Umbilical cord (tissue), 1 donor: ENCODE measurements at regions not wholly inside any gene's neighbourhood (a gene's known extent, or its start where the extent isn't known, plus 50 kb on each side); places are given as distances from the start of the nearest gene placed in this dataset.
A peak's percentile ranks its signal among the peaks of the same experiment; 100 is the strongest.
"Not testable (repeated sequence)": the region's sequence is repeated elsewhere in the genome, so short reads cannot be mapped to it uniquely, and the experiment has no call there.

Experiments
- DNase-seq: peaks from one replicate; pipeline ENCODE4 v3.0.0-alpha.2; 2015; ENCODE audit warnings: low spot score

DNA sequence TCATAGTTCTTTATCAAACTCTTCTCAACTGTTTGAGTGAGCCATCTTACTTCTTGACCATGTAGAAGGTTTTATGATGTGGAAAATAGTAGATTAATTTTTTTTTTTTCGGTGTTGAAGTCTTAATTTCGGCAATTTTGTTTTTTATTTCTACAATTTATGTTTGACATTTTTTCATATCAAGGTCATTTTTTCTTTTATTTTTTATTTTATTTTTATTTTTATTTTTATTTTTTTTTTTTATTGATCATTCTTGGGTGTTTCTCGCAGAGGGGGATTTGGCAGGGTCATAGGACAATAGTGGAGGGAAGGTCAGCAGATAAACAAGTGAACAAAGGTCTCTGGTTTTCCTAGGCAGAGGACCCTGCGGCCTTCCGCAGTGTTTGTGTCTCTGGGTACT, 203.8 kb upstream of the CBLB start:
- not testable (repeated sequence) for DNase-seq

DNA sequence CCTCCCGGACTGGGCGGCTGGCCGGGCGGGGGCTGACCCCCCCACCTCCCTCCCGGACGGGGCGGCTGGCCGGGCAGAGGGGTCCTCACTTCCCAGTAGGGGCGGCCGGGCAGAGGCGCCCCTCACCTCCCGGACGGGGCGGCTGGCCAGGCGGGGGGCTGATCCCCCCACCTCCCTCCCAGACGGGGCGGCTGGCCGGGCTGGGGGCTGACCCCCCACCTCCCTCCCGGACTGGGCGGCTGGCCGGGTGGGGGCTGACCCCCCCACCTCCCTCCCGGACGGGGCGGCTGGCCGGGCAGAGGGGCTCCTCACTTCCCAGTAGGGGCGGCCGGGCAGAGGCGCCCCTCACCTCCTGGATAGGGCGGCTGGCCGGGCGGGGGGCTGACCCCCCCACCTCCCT, 205.0 kb upstream of the CBLB start:
- not testable (repeated sequence) for DNase-seq

DNA sequence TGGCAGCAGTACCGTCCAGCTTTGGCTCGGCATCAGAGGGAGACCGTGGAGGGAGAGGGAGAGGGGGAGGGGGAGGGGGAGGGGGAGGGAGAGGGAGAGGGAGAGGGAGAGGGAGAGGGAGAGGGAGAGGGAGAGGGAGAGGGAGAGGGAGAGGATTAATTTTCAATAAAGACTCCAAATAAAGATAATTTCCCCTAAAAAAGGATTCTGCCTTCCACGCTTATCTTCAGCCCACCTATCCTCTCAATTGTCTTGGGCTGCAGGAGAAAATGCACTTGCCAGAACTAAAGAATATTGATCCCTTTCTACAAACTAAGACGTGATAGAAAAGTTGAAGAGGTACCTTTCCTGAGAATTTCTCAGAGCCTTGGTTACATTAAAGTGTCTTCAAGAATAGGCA, 206.9 kb upstream of the CBLB start:
- not testable (repeated sequence) for DNase-seq

DNA sequence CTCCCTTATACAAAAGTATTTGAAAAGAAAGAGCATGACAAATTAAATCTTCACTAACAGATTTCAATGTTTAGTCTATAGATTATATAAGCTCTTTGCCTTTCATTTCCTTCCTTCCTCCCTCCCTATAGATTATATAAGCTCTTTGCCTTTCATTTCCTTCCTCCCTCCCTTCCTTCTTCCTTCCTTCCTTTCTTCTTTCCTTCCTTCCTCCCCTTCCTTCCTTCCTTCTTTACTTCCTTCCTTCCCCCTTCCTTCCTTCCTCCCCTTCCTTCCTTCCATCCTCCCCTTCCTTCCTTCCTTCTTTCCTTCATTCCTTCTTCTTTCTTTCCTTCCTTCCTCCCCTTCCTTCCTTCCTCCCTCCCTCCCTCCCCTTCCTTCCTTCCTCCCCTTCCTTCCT, 209.8 kb upstream of the CBLB start:
- DNase-seq: no peak

DNA sequence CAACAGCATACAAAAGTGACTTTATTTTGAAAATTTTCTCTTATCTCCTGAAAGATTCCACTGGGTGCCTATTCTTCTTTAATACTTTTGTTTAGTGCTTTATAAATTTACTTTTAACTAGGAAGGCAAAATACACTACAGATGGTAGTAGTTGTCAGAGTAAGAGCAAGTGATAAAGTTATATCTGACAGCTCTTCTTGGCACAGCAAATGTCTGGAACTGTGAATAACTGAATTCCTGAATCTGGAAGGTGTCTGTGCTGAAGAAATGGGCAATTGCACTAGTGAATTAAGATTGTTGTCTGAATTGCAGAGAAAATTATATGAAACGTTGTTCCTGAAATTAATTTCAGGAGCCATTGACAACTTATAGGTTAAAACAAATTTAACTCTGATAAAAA, 213.8 kb upstream of the CBLB start:
- no peak for DNase-seq

DNA sequence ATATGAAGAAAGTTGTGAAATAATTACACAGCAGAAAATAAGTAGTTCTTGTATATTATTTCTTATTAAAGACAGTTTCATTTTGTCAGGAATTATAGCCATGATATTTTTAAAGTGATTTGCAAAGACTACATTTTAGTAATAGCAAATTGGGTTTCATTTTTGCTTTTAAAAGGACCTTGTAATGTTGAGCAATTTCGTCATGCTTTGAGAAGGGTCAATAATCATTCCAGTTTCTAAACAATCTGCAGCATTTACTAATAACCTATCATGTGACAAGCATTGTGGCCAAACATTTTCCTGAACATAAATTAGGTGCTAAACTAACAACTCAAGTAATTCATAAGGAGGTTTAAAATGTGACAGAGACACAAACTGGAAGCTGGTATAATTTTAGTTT, 214.4 kb upstream of the CBLB start:
- DNase-seq: no peak

DNA sequence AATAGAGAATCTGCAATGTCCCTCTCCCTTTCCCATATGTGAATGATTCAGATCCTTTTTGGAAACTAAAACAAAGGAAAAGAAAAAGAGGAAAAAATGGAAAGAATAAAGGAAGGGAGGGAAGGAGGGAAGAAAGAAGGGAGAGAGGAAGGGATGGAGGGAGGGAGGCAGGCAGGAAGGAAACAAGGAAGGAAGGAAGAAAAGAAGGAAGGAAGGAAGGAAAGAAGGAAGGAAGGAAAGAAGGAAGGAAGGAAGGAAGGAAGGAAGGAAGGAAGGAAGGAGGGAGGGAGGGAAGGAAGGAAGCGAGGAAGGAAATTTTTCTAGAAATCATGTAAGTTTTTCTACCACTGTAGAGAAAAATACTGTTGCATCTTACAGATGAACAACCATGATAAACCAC, 215.0 kb upstream of the CBLB start:
- DNase-seq: no peak

DNA sequence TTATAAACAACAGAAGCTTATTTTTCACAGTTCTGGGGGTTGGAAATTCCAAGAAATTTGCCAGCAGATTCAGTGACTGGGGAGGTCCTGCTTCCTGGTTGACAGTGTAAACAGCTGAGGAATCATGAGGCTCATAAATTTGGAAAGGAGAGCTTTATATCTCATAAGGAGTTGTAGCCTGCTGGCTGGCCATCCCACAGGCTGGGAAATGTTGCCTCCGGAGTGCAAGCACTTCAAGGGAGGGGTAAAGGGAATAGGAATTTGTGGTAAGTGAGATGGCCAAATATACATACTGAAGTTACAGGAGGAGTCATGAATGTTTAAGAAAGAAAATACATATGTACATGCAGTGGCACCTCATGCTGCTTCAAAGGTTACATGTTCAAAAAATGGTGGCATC, 217.2 kb upstream of the CBLB start:
- DNase-seq: peak; percentile 14

DNA sequence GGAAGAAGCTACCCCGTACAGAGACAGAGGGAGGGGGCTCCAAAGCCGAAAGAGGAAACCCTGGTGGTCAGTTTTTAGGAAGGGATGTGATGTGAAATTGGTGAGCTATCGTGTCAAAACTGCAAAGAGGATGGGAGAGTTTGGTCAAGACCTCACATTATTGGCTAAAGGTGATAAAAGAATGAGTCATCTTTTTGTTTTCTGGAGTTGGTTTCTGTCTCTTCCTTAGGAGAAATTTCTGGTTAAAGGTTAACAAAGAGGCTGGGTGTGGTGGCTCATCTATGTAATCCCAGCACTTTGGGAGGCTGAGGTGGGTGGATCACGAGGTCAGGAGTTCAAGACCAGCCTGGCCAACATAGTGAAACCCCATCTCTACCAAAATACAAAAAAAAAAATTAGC, 217.8 kb upstream of the CBLB start:
- no peak for DNase-seq

DNA sequence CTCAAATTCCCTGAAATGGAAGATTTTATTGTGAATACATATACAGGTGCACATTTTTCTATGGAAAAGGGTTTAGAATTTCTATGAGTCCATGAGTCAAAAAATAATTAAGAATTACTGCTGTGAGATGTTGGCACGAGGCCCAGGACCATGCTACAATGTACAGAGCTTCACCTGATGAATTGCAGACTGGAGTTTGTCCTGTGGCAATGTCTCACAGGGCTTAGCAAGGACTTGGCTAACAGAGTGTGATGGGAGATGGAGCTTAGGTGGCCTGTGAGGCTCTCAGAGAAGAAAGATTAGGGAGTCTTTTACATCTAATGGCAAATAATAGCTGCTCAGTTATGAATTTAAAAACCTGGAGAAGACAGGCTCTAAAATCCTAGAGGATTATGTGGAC, 219.5 kb upstream of the CBLB start:
- DNase-seq: peak; percentile 92

DNA sequence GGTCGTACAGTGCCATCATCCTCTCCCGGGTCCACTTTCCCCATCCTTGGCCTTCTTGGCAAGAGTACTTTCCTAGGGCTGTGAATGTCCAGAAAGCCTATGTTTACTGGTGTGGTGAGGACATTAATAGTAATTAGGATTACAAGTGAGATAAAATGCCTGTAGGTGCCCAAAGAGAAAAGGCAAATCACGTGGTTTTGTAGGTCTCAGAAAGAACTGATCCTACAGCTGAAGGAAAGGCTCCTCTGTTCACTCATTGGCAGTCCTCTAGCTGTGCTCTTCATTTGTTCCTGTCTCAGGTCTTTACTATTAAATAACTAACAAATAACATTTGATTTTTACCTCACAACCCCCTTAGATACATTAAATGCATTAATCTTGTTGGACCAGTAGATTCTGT, 220.1 kb upstream of the CBLB start:
- DNase-seq: no peak

DNA sequence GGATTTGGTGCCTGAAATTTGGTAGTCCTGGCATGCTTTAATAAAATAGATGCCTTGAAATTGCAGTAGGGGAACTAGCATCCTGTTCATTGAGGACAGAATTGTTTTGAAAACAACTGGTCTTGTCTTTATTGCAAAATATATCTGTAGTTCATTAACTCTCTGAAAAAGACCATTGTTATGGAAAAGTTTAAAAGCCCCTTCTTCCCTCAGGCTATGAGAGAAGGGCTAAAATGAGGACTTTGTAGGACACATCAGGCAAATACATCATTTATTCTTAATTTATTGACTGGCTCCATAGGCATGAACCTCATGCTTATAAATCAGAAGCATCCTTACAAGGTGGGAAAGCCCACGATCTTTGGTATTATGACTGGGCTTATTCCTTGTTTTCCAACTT, 221.0 kb upstream of the CBLB start:
- no peak for DNase-seq

DNA sequence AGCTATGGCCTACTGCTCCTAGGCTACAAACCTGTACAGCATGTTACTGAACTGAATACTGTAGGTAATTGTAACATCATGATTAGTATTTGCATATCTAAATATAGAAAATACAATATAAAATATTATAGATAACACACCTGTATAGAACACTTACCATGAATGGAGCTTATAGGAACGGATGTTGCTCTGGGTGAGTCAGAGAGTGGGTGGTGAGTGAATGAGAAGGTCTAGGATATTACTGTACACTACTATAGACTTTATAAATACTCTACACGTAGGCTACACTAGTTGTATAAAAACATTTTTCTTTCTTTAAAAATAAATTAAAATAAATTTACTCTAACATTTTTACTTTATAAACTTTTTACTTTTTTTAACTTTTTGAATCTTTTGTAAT, 224.0 kb upstream of the CBLB start:
- no peak for DNase-seq

DNA sequence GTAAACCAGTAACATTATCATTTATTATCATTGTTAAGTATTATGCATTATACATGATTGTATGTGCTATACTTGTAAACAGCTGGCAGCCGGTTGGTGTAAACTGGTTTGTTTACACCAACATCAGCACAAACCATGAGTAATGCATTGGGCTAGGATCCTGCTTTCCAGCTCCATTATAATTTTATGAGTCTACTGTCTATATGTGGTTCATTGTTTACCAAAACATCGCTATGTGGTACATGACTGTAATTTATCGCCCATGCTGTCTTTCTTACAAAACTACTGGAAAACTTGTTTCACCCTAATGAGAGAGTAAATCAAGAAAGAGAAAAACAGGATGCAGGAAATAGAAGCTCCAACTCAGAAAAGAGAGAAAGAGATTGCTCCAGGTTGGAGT, 224.8 kb upstream of the CBLB start:
- no peak for DNase-seq

DNA sequence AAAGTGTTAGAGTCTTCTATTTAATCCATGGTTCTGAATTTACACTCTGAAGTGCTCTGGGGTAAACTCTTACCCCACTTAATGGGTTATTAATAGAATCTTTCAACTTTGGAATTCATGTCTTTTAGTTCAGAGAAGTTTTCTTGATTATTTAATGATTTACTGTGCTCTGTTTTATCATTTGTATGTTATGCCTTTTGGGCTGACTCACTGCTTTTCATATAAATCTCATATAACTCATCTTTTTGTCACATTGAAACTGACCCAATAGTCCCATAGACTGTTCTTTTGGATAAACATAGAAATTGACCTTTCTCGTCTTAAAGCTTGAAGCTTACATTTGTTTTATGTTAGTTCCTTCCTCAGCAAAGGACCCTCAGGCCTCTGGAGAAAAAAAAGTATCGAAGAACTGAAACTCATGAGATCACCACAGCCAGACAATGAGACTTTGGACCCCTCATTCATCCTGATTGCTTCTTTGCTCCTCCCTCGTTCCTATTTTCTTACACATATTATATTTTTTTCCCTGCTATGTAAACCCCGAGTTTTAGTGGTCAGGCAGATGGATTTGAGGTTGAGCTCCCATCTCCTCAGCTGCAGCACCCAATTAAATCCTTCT, 229.1 kb upstream of the CBLB start:
- peak; percentile 59 for DNase-seq

DNA sequence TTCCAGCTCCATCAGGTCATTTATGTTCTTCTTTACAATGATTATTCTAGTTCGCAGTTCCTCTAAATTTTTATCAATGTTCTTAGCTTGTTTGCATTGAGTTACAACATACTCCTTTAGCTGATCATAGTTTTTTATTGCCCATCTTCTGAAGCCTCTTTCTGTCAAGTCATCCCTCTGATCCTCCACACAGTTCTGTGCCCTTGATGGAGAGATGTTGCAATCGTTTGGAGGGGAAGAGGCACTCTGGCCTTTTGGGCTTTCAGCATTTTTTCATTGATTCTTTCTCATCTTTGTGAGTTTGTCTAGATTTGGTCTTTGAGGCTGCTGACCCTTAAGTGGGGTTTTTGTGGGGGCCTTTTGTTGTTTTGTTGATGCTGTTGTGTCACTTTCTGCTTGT, 234.6 kb upstream of the CBLB start:
- DNase-seq: no peak

DNA sequence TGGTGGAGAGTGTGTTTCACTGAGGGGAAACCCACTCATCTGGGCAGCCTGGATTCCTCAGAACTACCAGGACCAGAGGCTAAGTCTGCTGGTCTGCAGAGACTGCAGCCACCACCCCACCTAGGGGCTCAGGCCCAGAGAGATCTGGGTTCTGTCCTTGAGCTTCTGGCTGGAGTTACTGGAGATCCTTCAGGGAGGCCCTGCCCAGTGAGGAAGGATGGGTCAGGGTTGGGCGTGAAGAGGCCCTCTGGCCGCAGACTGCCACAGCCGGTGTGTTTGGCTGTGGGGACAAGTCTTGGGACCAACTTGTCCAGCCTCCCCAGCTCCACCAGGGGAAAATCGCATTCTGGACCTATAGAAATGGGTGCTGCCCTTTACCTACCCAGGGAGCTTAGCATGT, 235.3 kb upstream of the CBLB start:
- no peak for DNase-seq

DNA sequence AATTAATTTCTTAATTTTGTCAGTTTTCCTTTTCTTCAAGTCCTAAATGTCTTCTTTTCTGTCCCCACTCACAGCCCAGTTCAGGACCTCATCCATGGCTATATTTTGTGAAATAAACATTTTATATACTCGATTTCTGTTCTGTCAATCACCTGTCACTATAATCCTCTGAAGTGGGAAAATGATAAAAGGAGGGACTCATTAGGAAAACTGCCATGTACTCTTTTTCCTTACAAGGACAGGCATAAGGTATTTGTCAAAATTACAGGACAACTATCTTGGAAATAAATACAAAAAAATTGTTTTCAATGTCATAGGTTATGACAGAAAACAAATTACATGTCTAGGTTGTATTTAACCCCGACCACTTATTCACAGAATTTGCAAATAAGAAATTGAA, 240.1 kb upstream of the CBLB start:
- no peak for DNase-seq

DNA sequence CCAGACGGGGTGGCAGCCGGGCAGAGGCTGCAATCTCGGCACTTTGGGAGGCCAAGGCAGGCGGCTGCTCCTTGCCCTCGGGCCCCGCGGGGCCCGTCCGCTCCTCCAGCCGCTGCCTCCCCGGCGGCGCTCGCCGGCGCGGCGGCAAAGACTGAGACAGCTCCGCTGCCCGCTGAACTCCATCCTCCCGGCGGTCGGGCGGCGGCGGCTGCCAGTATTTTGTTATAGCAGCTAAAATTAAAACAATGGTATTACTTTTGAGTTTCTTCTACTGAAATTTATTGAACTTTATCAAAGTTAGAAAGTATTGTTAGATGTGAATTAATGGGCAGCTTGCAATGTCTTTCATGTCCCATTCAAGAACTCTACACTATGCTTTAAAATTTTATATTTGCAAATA, 243.7 kb upstream of the CBLB start:
- not testable (repeated sequence) for DNase-seq

DNA sequence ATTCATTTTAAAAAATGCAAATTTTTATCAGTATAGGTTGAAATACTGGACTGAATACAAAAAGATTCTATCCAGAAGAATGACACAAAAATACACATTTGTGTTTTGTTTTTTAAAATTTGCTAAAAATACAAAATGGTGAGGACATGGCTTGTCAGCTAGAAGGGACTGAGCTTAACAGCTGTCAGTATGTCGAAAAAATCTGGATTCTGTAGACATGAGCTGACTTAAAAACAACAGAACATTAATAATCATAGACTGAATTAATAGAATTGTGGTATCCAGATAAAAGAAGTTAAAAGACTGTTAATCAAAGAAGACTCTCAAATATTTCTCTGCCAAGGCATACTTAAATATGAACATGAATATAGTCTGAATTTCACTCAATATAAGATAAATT, 244.9 kb upstream of the CBLB start:
- no peak for DNase-seq

DNA sequence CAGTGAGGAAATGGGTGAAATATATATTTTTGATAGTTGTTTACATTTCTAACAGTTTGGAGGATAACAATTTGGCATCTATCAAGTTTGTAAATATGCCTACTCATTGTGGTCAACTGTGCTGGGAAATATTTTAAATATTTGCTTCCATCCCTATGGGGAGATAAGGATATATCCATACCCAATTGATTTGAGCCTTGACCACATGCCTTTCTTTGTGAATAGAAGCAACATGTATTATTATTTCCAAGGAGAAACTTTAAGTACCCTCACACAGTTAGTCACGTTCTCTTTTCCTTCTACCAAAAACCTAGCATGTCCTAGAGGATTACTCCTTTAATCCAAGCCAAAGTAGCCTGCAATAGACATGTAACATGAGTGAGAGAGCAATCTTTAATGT, 245.4 kb upstream of the CBLB start:
- DNase-seq: no peak

DNA sequence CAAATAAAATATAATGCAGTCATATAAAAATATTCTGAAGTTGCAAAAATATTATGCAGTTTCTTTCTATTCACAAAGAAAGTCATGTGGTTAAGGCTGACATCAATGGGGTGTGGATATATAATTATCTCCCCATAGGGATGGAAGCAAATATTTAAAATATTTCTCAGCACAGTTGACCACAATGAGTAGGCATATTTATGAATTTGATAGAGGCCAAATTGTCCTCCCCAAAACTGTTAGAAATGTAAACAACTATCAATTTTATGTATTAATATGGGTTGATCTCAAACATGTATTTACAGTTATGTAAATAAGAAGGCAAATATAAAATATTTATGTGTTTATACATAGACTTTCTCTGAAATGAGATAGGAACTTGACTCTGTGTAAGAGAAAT, 246.0 kb upstream of the CBLB start:
- no peak for DNase-seq

DNA sequence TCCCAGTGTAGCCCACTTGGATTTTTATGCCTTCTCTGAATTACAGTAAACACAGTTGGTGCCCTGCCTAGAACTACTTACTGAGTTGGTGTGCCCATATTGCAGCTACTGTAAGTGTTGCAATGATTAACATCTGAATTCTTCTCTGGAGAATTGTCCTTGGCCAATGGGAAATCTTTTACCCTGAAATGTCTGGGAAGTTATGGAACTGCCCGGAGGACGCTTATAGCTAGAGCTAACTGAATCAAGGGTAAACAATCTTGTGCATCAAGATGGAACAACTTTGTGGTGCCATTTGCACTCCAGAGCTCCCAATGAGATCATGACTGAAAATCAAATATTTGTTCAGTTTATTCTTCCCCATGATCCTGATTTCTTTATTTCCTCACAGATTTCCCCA, 246.7 kb upstream of the CBLB start:
- no peak for DNase-seq

DNA sequence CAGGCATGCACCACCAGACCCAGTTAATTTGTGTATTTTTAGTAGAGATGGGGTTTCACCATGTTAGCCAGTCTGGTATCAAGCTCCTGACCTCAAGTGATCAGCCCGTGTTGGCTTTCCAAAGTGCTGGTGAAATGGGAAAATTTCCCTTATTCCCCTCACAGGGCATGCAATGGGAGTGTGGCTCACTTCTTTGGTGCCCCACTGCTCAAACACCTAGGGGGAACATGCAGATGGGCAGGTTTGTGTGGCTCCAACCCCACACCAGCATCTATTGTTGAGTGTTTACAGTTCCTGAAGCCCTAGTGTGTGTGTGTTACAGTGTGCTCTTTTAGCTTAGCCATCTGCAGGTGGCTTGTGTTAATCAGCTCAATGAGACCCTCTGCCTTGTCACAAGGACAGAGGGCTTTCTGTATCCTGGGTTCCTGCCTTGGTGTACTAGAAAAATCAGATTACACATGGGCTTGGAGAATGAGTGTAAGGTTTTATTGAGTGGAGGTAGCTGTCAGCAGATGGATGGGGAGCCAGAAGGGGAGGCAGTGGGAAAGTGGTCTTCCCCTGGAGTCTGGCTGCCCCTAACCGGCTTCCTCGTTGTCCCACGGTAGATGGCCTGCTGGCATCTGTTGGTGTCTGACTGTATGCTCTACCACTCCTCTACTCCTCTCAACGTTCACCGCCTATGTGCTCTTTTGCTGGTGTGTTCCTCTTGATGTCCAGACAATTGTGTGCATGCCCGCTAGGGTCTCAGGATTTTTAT, 248.1 kb upstream of the CBLB start:
- no peak for DNase-seq
